CD4-positive, alpha-beta memory T cell (primary cell): ENCODE measurements at regions not wholly inside any gene's neighbourhood (a gene's known extent, or its start where the extent isn't known, plus 50 kb on each side); places are given as distances from the start of the nearest gene placed in this dataset.

Experiments
- CTCF ChIA-PET: fragments of 350-600 bp; sonication (Branson Sonifier 250); formaldehyde crosslinking; loops from one replicate; lab custom pipeline; 2021; ENCODE audit warnings: inconsistent platforms; ENCODE audit not compliant: partially characterized antibody; lab: Charles Lee
- POLR2A ChIA-PET: fragments of 350-600 bp; sonication (Branson Sonifier 250); formaldehyde crosslinking; loops from one replicate; lab custom pipeline; 2021; ENCODE audit not compliant: partially characterized antibody; lab: Charles Lee
- DNase-seq, 5 donors: peaks; one replicate each; pipeline versions ENCODE4 v3.0.0 to v3.0.0-alpha.2; 2020 to 2022; ENCODE audit warnings: mixed read lengths in 1 of 5
- H3K27ac ChIP-seq: one replicate; pipeline ENCODE4 v1.7.0; 2013; ENCODE audit warnings: low read depth, low read length
- H3K27me3 ChIP-seq: 2 replicates; pipeline ENCODE4 v1.7.0; 2013; ENCODE audit warnings: mild to moderate bottlenecking, low read length, moderate library complexity; ENCODE audit not compliant: insufficient read depth
- H3K36me3 ChIP-seq: 2 replicates; pipeline ENCODE4 v1.7.0; 2013; ENCODE audit warnings: mild to moderate bottlenecking, low read length, moderate library complexity; ENCODE audit not compliant: insufficient read depth
- H3K4me1 ChIP-seq: 2 replicates; pipeline ENCODE4 v1.7.0; 2013; ENCODE audit warnings: mild to moderate bottlenecking, low read length, moderate library complexity; ENCODE audit not compliant: insufficient read depth
- H3K4me3 ChIP-seq, 2 donors: one replicate each; pipeline ENCODE4 v1.7.0; 2013; ENCODE audit warnings: low read length in 2 of 2, mild to moderate bottlenecking in 1 of 2
- H3K9me3 ChIP-seq, 2 donors: one replicate each; pipeline ENCODE4 v1.7.0; 2013; ENCODE audit warnings: low read length in 2 of 2, control low read depth in 1 of 2; ENCODE audit not compliant: control insufficient read depth in 1 of 2
- H3K27ac Mint-ChIP-seq, 7 donors: one replicate each; pipeline ENCODE4 v1.8.0; 2020 to 2021; ENCODE audit warnings: mixed read lengths in 7 of 7, mild to moderate bottlenecking in 6 of 7, inconsistent platforms in 3 of 7, moderate library complexity in 3 of 7
- H3K27me3 Mint-ChIP-seq, 2 donors: one replicate each; pipeline ENCODE4 v1.8.0; 2020 to 2021; ENCODE audit warnings: mixed read lengths in 2 of 2
- H3K36me3 Mint-ChIP-seq, 2 donors: one replicate each; pipeline ENCODE4 v1.8.0; 2020 to 2021; ENCODE audit warnings: mixed read lengths in 2 of 2, inconsistent platforms in 1 of 2, mild to moderate bottlenecking in 1 of 2
- H3K4me1 Mint-ChIP-seq, 4 donors: one replicate each; pipeline ENCODE4 v1.8.0; 2020 to 2021; ENCODE audit warnings: mixed read lengths in 4 of 4, mild to moderate bottlenecking in 1 of 4
- H3K4me3 Mint-ChIP-seq, 8 donors: one replicate each; pipeline ENCODE4 v1.8.0; 2020 to 2021; ENCODE audit warnings: mixed read lengths in 8 of 8, mild to moderate bottlenecking in 7 of 8, moderate library complexity in 6 of 8, inconsistent platforms in 3 of 8
- H3K9me3 Mint-ChIP-seq, 8 donors: one replicate each; pipeline ENCODE4 v1.8.0; 2020 to 2021; ENCODE audit warnings: mixed read lengths in 8 of 8, mild to moderate bottlenecking in 5 of 8, inconsistent platforms in 3 of 8, moderate library complexity in 1 of 8
- intact Hi-C: fragments of 100-400 bp; cut with micrococcal nuclease; formaldehyde crosslinking; loops from one replicate; pipeline ENCODE4 v1.15.1; 2023

GRCh38 chr2:200089040-200089755 lies 133.8 kb downstream of the MAIP1 start:
- no peaks in the 10 kb centered on the region for H3K4me1 Mint-ChIP-seq
- H3K36me3 Mint-ChIP-seq = no peaks in the 10 kb centered on the region
- no peak overlapping the region for H3K4me3 Mint-ChIP-seq
- H3K27ac Mint-ChIP-seq = no peak overlapping the region
- Histone ChIP-seq H3K4me1 (no peaks in the 10 kb centered on the region), H3K9me3 (no peaks in the 10 kb centered on the region), H3K27ac (no peak overlapping the region), H3K4me3 (no peak overlapping the region), H3K27me3 (no peaks in the 10 kb centered on the region), H3K36me3 (no peaks in the 10 kb centered on the region)
- no peaks in the 10 kb centered on the region for H3K9me3 Mint-ChIP-seq
- H3K27me3 Mint-ChIP-seq = peaks cover 3 to 5% of the 10 kb centered on the region in 2 donors
- CTCF ChIA-PET = interaction anchor here (1.2 kb wide), 1 partner anchor 392 kb away, joined by 3 read pairs; no protein-coding TSS in a partner anchor
- intact Hi-C loops = no loop called here
- no peak for DNase-seq
- POLR2A ChIA-PET = no interaction called here

GRCh38 chr2:200089756-200090109 lies 134.4 kb downstream of the MAIP1 start:
- H3K9me3 Mint-ChIP-seq = no peaks in the 10 kb centered on the region

GRCh38 chr2:200090683-200091082 lies 135.3 kb downstream of the MAIP1 start:
- no peaks in the 10 kb centered on the region for H3K27me3 ChIP-seq
- H3K36me3 Mint-ChIP-seq = no peaks in the 10 kb centered on the region
- H3K27me3 Mint-ChIP-seq = peaks cover 3 to 5% of the 10 kb centered on the region in 2 donors
- no peaks in the 10 kb centered on the region for H3K4me1 Mint-ChIP-seq
- ChIA-PET CTCF (interaction anchor here (1.2 kb wide), 1 partner anchor 390 kb away, joined by 3 read pairs; no protein-coding TSS in a partner anchor), POLR2A (no interaction called here)
- no peaks in the 10 kb centered on the region for H3K9me3 ChIP-seq
- intact Hi-C loops = loop anchor here (5.0 kb wide), 1 partner anchor 392 kb away; no protein-coding TSS in a partner anchor
- H3K4me3 Mint-ChIP-seq = no peak overlapping the region
- no peaks in the 10 kb centered on the region for H3K4me1 ChIP-seq
- no peak for DNase-seq
- H3K27ac Mint-ChIP-seq = no peak overlapping the region
- H3K27ac ChIP-seq = no peak overlapping the region
- H3K9me3 Mint-ChIP-seq = no peaks in the 10 kb centered on the region
- H3K36me3 ChIP-seq = no peaks in the 10 kb centered on the region
- no peak overlapping the region for H3K4me3 ChIP-seq

More at GRCh38 chr2:200089756-200090109, 134.4 kb downstream of the MAIP1 start:
- Mint-ChIP-seq H3K27me3 (peaks cover 3 to 5% of the 10 kb centered on the region in 2 donors), H3K4me1 (no peaks in the 10 kb centered on the region), H3K27ac (no peak overlapping the region), H3K4me3 (no peak overlapping the region), H3K36me3 (no peaks in the 10 kb centered on the region)
- no peaks in the 10 kb centered on the region for H3K27me3 ChIP-seq
- no peaks in the 10 kb centered on the region for H3K36me3 ChIP-seq
- ChIA-PET POLR2A (no interaction called here), CTCF (interaction anchor here (1.2 kb wide), 1 partner anchor 391 kb away, joined by 3 read pairs; no protein-coding TSS in a partner anchor)
- DNase-seq = no peak
- H3K4me3 ChIP-seq = no peak overlapping the region
- intact Hi-C loops = loop anchor here (5.0 kb wide), 1 partner anchor 393 kb away; no protein-coding TSS in a partner anchor
- H3K27ac ChIP-seq = no peak overlapping the region
- H3K9me3 ChIP-seq = no peaks in the 10 kb centered on the region
- no peaks in the 10 kb centered on the region for H3K4me1 ChIP-seq

- H3K27me3 Mint-ChIP-seq = peaks cover 3 to 4% of the 10 kb centered on the region in 2 donors
- H3K4me3 Mint-ChIP-seq = no peak overlapping the region
- Histone ChIP-seq H3K36me3 (no peaks in the 10 kb centered on the region), H3K4me3 (no peak overlapping the region), H3K27ac (no peak overlapping the region), H3K27me3 (no peaks in the 10 kb centered on the region), H3K9me3 (no peaks in the 10 kb centered on the region), H3K4me1 (no peaks in the 10 kb centered on the region)
- DNase-seq = no peak
- H3K4me1 Mint-ChIP-seq = no peaks in the 10 kb centered on the region
- no peaks in the 10 kb centered on the region for H3K9me3 Mint-ChIP-seq
- ChIA-PET POLR2A (no interaction called here), CTCF (no interaction called here)
- no peaks in the 10 kb centered on the region for H3K36me3 Mint-ChIP-seq
- intact Hi-C loops = loop anchor here (5.0 kb wide), 1 partner anchor 391 kb away; no protein-coding TSS in a partner anchor
- no peak overlapping the region for H3K27ac Mint-ChIP-seq
Observed at GRCh38 chr2:200091126-200091525, 135.7 kb downstream of the MAIP1 start.

- Histone ChIP-seq H3K4me1 (no peaks in the 10 kb centered on the region), H3K27me3 (no peaks in the 10 kb centered on the region), H3K36me3 (no peaks in the 10 kb centered on the region), H3K9me3 (no peaks in the 10 kb centered on the region), H3K4me3 (no peak overlapping the region), H3K27ac (no peak overlapping the region)
- ChIA-PET CTCF (interaction anchor here (1.7 kb wide), 1 partner anchor 38 kb away, joined by 4 read pairs; no protein-coding TSS in a partner anchor), POLR2A (no interaction called here)
- no peaks in the 10 kb centered on the region for H3K9me3 Mint-ChIP-seq
- intact Hi-C loops = loop anchor here (5.0 kb wide), 1 partner anchor 390 kb away; no protein-coding TSS in a partner anchor
- no peaks in the 10 kb centered on the region for H3K36me3 Mint-ChIP-seq
- no peak for DNase-seq
- no peak overlapping the region for H3K27ac Mint-ChIP-seq
- H3K4me1 Mint-ChIP-seq = no peaks in the 10 kb centered on the region
- peaks cover 2 to 3% of the 10 kb centered on the region in 2 donors for H3K27me3 Mint-ChIP-seq
- H3K4me3 Mint-ChIP-seq = no peak overlapping the region
Observed at GRCh38 chr2:200092235-200092634, 136.9 kb downstream of the MAIP1 start.

GRCh38 chr2:200095436-200095835 lies 140.1 kb downstream of the MAIP1 start:
- no peaks in the 10 kb centered on the region for H3K4me1 Mint-ChIP-seq
- H3K9me3 Mint-ChIP-seq = no peaks in the 10 kb centered on the region
- no peaks in the 10 kb centered on the region for H3K9me3 ChIP-seq
- no peak for DNase-seq
- H3K27me3 Mint-ChIP-seq = peaks cover 2 to 3% of the 10 kb centered on the region in 2 donors
- H3K4me3 Mint-ChIP-seq = no peak overlapping the region
- POLR2A ChIA-PET = no interaction called here
- no peak overlapping the region for H3K27ac ChIP-seq
- no peaks in the 10 kb centered on the region for H3K36me3 ChIP-seq
- H3K36me3 Mint-ChIP-seq = no peaks in the 10 kb centered on the region
- no peaks in the 10 kb centered on the region for H3K4me1 ChIP-seq
- intact Hi-C loops = no loop called here
- H3K27me3 ChIP-seq = no peaks in the 10 kb centered on the region
- CTCF ChIA-PET = no interaction called here
- H3K27ac Mint-ChIP-seq = no peak overlapping the region
- H3K4me3 ChIP-seq = no peak overlapping the region

GRCh38 chr2:200099256-200099655 lies 143.9 kb downstream of the MAIP1 start:
- Mint-ChIP-seq H3K36me3 (no peaks in the 10 kb centered on the region), H3K27me3 (peaks cover 1 to 3% of the 10 kb centered on the region in 2 donors), H3K9me3 (no peaks in the 10 kb centered on the region), H3K27ac (no peak overlapping the region), H3K4me3 (no peak overlapping the region), H3K4me1 (no peaks in the 10 kb centered on the region)
- H3K4me3 ChIP-seq = no peak overlapping the region
- ChIA-PET POLR2A (no interaction called here), CTCF (no interaction called here)
- H3K9me3 ChIP-seq = no peaks in the 10 kb centered on the region
- intact Hi-C loops = no loop called here
- H3K4me1 ChIP-seq = no peaks in the 10 kb centered on the region
- H3K36me3 ChIP-seq = no peaks in the 10 kb centered on the region
- H3K27ac ChIP-seq = no peak overlapping the region
- DNase-seq = no peak
- H3K27me3 ChIP-seq = no peaks in the 10 kb centered on the region
